ENCODE measurements at regions not wholly inside any gene's neighbourhood (a gene's known extent, or its start where the extent isn't known, plus 50 kb on each side); places are given as distances from the start of the nearest gene placed in this dataset.

GRCh38 chr5:158096835-158097234 lies 237.9 kb upstream of the CLINT1 start:
- TF ChIP-seq NR2C2 (CRISPR knock-in tag; IDR thresholded peaks at IDR 0.05; ENCODE audit: borderline replicate concordance) = no peak
- no peak for TF ChIP-seq ZFY (CRISPR knock-in tag; IDR thresholded peaks at IDR 0.05)
- no peak for TF ChIP-seq ZNF776 (CRISPR knock-in tag; IDR thresholded peaks at IDR 0.05)
- TF ChIP-seq EZH2 (conservative IDR thresholded peaks at IDR 0.05; ENCODE audit: low read depth, low read length) = no peak
- no peak for TF ChIP-seq HBP1 (CRISPR knock-in tag; IDR thresholded peaks at IDR 0.05; ENCODE audit: low read depth)
- TF ChIP-seq SIN3A (IDR thresholded peaks at IDR 0.05; ENCODE audit: borderline replicate concordance, low read depth, low read length) = no peak
- no peak for TF ChIP-seq KLF15 (CRISPR knock-in tag; IDR thresholded peaks at IDR 0.05; ENCODE audit: borderline replicate concordance)
- no peak for TF ChIP-seq STAT6 (CRISPR knock-in tag; IDR thresholded peaks at IDR 0.05; ENCODE audit: borderline replicate concordance)
- no peak for TF ChIP-seq TCF7L2 (IDR thresholded peaks at IDR 0.05; ENCODE audit: low read depth, low read length)
- no peak for TF ChIP-seq REST (IDR thresholded peaks at IDR 0.05; ENCODE audit: borderline replicate concordance in 1 of 2, low read depth in 1 of 2, low read length in 2 of 2)
- TF ChIP-seq BHLHE40 (IDR thresholded peaks at IDR 0.05; ENCODE audit: low read length) = no peak
